Activated naive CD4-positive, alpha-beta T cell treated with anti-CD3 and anti-CD28 coated beads, Interleukin-2, amount 50 U/mL, for 24 hours (primary cell): ENCODE measurements at regions not wholly inside any gene's neighbourhood (a gene's known extent, or its start where the extent isn't known, plus 50 kb on each side); places are given as distances from the start of the nearest gene placed in this dataset.
A peak's percentile ranks its signal among the peaks of the same experiment; 100 is the strongest.

Source experiments
- H3K27ac Mint-ChIP-seq: one replicate; pipeline ENCODE4 v1.8.0; 2021; ENCODE audit warnings: mild to moderate bottlenecking, mixed read lengths
- H3K27me3 Mint-ChIP-seq: one replicate; pipeline ENCODE4 v1.8.0; 2021; ENCODE audit warnings: mixed read lengths
- H3K36me3 Mint-ChIP-seq: one replicate; pipeline ENCODE4 v1.8.0; 2021; ENCODE audit warnings: mixed read lengths
- H3K4me1 Mint-ChIP-seq: one replicate; pipeline ENCODE4 v1.8.0; 2021; ENCODE audit warnings: mixed read lengths
- H3K4me3 Mint-ChIP-seq: one replicate; pipeline ENCODE4 v1.8.0; 2021; ENCODE audit warnings: mild to moderate bottlenecking, mixed read lengths
- H3K9me3 Mint-ChIP-seq: one replicate; pipeline ENCODE4 v1.8.0; 2021; ENCODE audit warnings: mixed read lengths

DNA sequence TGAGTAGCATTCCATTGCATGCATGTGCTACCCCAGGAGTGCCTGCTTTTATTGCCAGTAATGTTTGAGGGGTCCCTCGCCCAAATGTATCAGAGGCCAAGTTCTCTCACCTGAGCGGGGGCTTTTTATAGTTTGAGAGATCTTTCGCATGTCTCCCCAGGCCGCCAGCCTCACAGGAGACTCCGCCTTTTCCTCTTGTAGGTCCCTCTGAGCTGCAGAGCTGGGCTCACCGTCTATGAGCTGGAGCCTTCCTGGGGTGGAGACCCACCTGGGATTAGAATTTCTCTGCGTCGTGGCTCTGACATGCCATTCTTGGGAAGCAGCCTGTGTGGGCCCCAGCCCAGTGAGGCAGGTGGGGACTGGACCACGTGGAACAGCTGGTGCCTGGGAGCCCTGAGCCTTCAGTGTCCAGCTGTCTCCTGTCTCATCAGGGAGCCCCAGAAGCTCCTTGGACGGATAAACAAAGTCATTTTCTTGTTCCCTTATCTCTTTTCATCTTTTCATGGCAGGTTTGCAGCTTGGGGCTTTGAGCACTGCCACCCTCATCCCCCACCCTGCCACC, 261.7 kb upstream of the CRY1 start:
- no peak overlapping the region for H3K4me3 Mint-ChIP-seq
- no peaks in the 10 kb centered on the region for H3K27me3 Mint-ChIP-seq
- peaks cover 68% of the 10 kb centered on the region for H3K4me1 Mint-ChIP-seq
- H3K27ac Mint-ChIP-seq: no peak overlapping the region
- H3K9me3 Mint-ChIP-seq: no peaks in the 10 kb centered on the region
- peaks cover 3% of the 10 kb centered on the region for H3K36me3 Mint-ChIP-seq

DNA sequence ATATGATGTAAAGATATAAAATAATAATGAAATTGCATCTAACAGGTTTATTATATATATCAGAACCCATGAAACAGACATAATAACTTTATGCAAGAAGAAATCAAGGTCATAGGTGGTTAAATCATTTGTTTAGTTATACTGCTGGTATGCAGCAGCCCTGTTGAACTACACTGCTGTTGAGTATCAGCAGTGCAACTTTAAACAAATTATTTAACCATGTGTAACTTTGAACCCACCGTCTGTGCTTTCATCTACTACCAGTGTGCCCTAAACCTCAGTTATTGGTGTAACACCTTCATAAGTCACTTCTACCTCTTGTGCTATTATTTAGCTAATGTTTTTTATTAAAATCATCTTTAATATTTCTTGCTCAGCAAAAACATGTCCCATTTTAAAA, 262.3 kb upstream of the CRY1 start:
- H3K27ac Mint-ChIP-seq: no peak overlapping the region
- no peaks in the 10 kb centered on the region for H3K9me3 Mint-ChIP-seq
- H3K27me3 Mint-ChIP-seq: no peaks in the 10 kb centered on the region
- peaks cover 72% of the 10 kb centered on the region for H3K4me1 Mint-ChIP-seq
- H3K36me3 Mint-ChIP-seq: peaks cover 3% of the 10 kb centered on the region
- no peak overlapping the region for H3K4me3 Mint-ChIP-seq

GRCh38 chr12:107356266-107356936, 263.1 kb upstream of the CRY1 start:
- no peak overlapping the region for H3K4me3 Mint-ChIP-seq
- no peaks in the 10 kb centered on the region for H3K27me3 Mint-ChIP-seq
- no peak overlapping the region for H3K27ac Mint-ChIP-seq
- peaks cover 70% of the 10 kb centered on the region for H3K4me1 Mint-ChIP-seq
- H3K9me3 Mint-ChIP-seq: no peaks in the 10 kb centered on the region
- H3K36me3 Mint-ChIP-seq: peaks cover 3% of the 10 kb centered on the region

- H3K4me3 Mint-ChIP-seq: no peak overlapping the region
- no peaks in the 10 kb centered on the region for H3K9me3 Mint-ChIP-seq
These were observed 263.6 kb upstream of the CRY1 start for GRCh38 chr12:107356937-107357295.

GRCh38 chr12:107359382-107359781, 266.0 kb upstream of the CRY1 start:
- H3K36me3 Mint-ChIP-seq: peaks cover 2% of the 10 kb centered on the region
- H3K4me1 Mint-ChIP-seq: peaks cover 40% of the 10 kb centered on the region
- H3K9me3 Mint-ChIP-seq: no peaks in the 10 kb centered on the region
- H3K27me3 Mint-ChIP-seq: no peaks in the 10 kb centered on the region
- H3K27ac Mint-ChIP-seq: no peak overlapping the region
- H3K4me3 Mint-ChIP-seq: no peak overlapping the region

More at GRCh38 chr12:107356937-107357295, 263.6 kb upstream of the CRY1 start:
- Mint-ChIP-seq H3K4me1 (peaks cover 65% of the 10 kb centered on the region), H3K27me3 (no peaks in the 10 kb centered on the region), H3K27ac (no peak overlapping the region), H3K36me3 (peaks cover 3% of the 10 kb centered on the region)

- H3K27me3 Mint-ChIP-seq: no peaks in the 10 kb centered on the region
- H3K36me3 Mint-ChIP-seq: peaks cover 2% of the 10 kb centered on the region
- H3K4me3 Mint-ChIP-seq: no peak overlapping the region
- H3K27ac Mint-ChIP-seq: no peak overlapping the region
- no peaks in the 10 kb centered on the region for H3K9me3 Mint-ChIP-seq
- peaks cover 34% of the 10 kb centered on the region for H3K4me1 Mint-ChIP-seq
These were observed 266.7 kb upstream of the CRY1 start for GRCh38 chr12:107360033-107360432.

- Mint-ChIP-seq H3K27me3 (no peaks in the 10 kb centered on the region), H3K9me3 (no peaks in the 10 kb centered on the region), H3K4me1 (peaks cover 29% of the 10 kb centered on the region), H3K4me3 (no peak overlapping the region), H3K27ac (no peak overlapping the region), H3K36me3 (peaks cover 2% of the 10 kb centered on the region)
These were observed 267.1 kb upstream of the CRY1 start for GRCh38 chr12:107360482-107360881.

- Mint-ChIP-seq H3K4me1 (peaks cover 25% of the 10 kb centered on the region), H3K27me3 (no peaks in the 10 kb centered on the region), H3K27ac (no peak overlapping the region), H3K36me3 (peaks cover 2% of the 10 kb centered on the region), H3K4me3 (no peak overlapping the region), H3K9me3 (no peaks in the 10 kb centered on the region)
These were observed 268.6 kb upstream of the CRY1 start for GRCh38 chr12:107361970-107362369.

GRCh38 chr12:107362960-107363359, 269.6 kb upstream of the CRY1 start:
- peaks cover 2% of the 10 kb centered on the region for H3K36me3 Mint-ChIP-seq
- H3K4me3 Mint-ChIP-seq: no peak overlapping the region
- no peak overlapping the region for H3K27ac Mint-ChIP-seq
- H3K4me1 Mint-ChIP-seq: peaks cover 29% of the 10 kb centered on the region
- H3K27me3 Mint-ChIP-seq: no peaks in the 10 kb centered on the region
- no peaks in the 10 kb centered on the region for H3K9me3 Mint-ChIP-seq

- Mint-ChIP-seq H3K36me3 (peaks cover 1% of the 10 kb centered on the region), H3K27me3 (no peaks in the 10 kb centered on the region), H3K9me3 (no peaks in the 10 kb centered on the region), H3K27ac (no peak overlapping the region), H3K4me3 (no peak overlapping the region), H3K4me1 (peaks cover 40% of the 10 kb centered on the region)
These were observed 271.6 kb upstream of the CRY1 start for GRCh38 chr12:107364875-107365518.

GRCh38 chr12:107365703-107366102, 272.4 kb upstream of the CRY1 start:
- Mint-ChIP-seq H3K9me3 (no peaks in the 10 kb centered on the region), H3K4me3 (no peak overlapping the region), H3K36me3 (peaks cover 1% of the 10 kb centered on the region), H3K27ac (no peak overlapping the region), H3K4me1 (peaks cover 43% of the 10 kb centered on the region), H3K27me3 (no peaks in the 10 kb centered on the region)

- no peak overlapping the region for H3K27ac Mint-ChIP-seq
These were observed 273.0 kb upstream of the CRY1 start for GRCh38 chr12:107366322-107366721.

GRCh38 chr12:107368586-107368985, 275.2 kb upstream of the CRY1 start:
- peak overlapping the region; percentile 99 for H3K27ac Mint-ChIP-seq
- H3K4me1 Mint-ChIP-seq: peaks cover 72% of the 10 kb centered on the region
- no peaks in the 10 kb centered on the region for H3K9me3 Mint-ChIP-seq
- peaks cover 1% of the 10 kb centered on the region for H3K36me3 Mint-ChIP-seq
- H3K27me3 Mint-ChIP-seq: no peaks in the 10 kb centered on the region
- H3K4me3 Mint-ChIP-seq: peak overlapping the region; percentile 82

More at GRCh38 chr12:107366322-107366721, 273.0 kb upstream of the CRY1 start:
- Mint-ChIP-seq H3K36me3 (peaks cover 1% of the 10 kb centered on the region), H3K4me1 (peaks cover 49% of the 10 kb centered on the region), H3K27me3 (no peaks in the 10 kb centered on the region), H3K9me3 (no peaks in the 10 kb centered on the region), H3K4me3 (no peak overlapping the region)

GRCh38 chr12:107369006-107369405, 275.7 kb upstream of the CRY1 start:
- Mint-ChIP-seq H3K27ac (peak overlapping the region; percentile 99), H3K4me1 (peaks cover 76% of the 10 kb centered on the region), H3K27me3 (no peaks in the 10 kb centered on the region), H3K4me3 (peak overlapping the region; percentile 82), H3K9me3 (no peaks in the 10 kb centered on the region), H3K36me3 (peaks cover 1% of the 10 kb centered on the region)

DNA sequence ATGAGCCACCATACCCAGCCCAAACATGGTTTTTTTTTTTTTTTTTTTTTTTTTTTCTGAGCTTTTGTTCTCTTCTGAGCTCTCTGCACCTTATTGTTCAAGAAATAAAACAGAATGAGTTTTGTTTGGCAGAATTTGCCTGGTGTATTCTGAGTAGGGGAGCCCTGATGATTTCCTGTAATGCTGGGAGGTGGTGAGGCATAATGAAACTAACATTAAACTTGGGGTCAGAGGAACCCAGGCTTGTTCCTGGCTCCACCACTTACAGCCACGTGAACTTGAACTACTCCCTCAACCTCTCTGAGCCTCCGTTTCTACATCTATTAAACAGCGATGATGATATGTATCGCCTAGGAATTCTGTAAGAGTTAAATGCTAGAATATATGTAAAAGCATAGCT, 276.3 kb upstream of the CRY1 start:
- no peaks in the 10 kb centered on the region for H3K27me3 Mint-ChIP-seq
- peaks cover 1% of the 10 kb centered on the region for H3K36me3 Mint-ChIP-seq
- H3K27ac Mint-ChIP-seq: peak overlapping the region; percentile 99
- H3K9me3 Mint-ChIP-seq: no peaks in the 10 kb centered on the region
- peak overlapping the region; percentile 82 for H3K4me3 Mint-ChIP-seq
- peaks cover 83% of the 10 kb centered on the region for H3K4me1 Mint-ChIP-seq

DNA sequence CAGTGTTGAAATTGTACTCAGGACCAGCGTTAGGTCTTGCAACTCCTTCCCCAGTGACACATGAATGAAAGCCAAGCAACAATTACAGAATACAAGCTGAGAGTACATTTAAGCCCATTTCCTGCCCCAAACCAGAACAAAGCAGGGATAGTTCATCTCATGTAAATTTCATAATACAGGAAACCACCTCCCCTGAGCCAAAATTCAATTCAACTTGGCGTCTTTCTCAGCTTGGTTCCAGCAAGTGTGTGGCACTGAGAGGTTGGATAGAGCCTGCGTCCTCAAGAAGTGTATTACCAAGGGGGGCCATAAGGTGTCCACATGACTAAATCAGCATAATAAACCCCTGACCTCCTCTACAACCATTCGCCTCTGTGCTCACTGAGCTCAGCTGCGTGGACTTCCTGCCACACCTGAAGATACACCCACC, 278.9 kb upstream of the CRY1 start:
- no peaks in the 10 kb centered on the region for H3K27me3 Mint-ChIP-seq
- H3K4me3 Mint-ChIP-seq: peak overlapping the region; percentile 66
- peaks cover 86% of the 10 kb centered on the region for H3K4me1 Mint-ChIP-seq
- H3K36me3 Mint-ChIP-seq: peaks cover 1% of the 10 kb centered on the region
- H3K9me3 Mint-ChIP-seq: no peaks in the 10 kb centered on the region
- peak overlapping the region; percentile 83 for H3K27ac Mint-ChIP-seq
